Stimulated activated CD4-positive, alpha-beta T cell treated with anti-CD3 and anti-CD28 coated beads, Interleukin-1b, Interleukin-23, amount 100 ng/mL, for 24 hours (primary cell): ENCODE measurements at regions not wholly inside any gene's neighbourhood (a gene's known extent, or its start where the extent isn't known, plus 50 kb on each side); places are given as distances from the start of the nearest gene placed in this dataset.
"Not testable (repeated sequence)": the region's sequence is repeated elsewhere in the genome, so short reads cannot be mapped to it uniquely, and the experiment has no call there.

Experiments
- DNase-seq, 4 experiments: peaks; one replicate each; pipeline ENCODE4 v3.0.0-alpha.2; 2020; ENCODE audit warnings: low read depth in 4 of 4, low spot score in 1 of 4

DNA sequence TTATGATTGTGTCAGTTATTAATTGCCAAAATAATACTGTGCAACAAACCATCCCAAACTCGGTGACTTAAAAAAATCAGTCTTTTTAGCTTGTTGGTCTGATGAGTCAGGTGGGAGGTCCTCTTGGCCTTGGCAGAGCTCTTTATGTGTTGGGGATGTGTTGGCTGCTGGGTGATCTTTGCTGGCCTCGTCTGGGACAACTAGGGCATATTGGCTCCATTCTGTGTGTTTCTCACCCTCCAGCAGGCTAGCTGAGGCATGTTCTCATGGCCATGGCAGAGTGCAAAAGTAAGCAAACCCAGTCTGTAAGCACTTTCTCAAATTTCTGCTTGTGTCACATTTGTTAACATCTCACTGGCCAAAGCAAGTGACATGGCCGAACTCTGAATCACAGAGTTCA lies 251.6 kb downstream of the RPLP1 start:
- DNase-seq: no peak

DNA sequence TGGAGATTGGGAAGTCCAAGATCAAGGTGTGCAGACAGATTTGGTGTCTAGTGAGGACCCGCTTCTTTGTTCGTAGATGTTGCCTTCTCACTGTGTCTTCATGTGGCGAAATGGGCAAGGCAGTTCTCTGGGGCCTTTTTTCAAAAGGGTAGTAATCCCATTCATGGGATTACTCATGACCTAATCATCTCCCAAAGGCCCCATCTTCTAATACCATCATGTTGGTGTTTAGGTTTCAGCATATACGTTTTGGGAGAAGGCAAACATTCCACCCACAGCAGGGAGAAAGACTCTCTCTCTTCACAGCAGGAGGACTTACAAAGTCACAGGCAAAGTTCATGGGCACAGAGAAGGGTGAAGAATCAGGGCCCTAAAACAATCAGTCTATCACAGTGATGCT lies 252.1 kb downstream of the RPLP1 start:
- DNase-seq: no peak

- DNase-seq: no peak
Observed at GRCh38 chr15:69706353-69707097, 253.9 kb downstream of the RPLP1 start.

GRCh38 chr15:69707241-69707640 lies 254.6 kb downstream of the RPLP1 start:
- not testable (repeated sequence) for DNase-seq

- DNase-seq: not testable (repeated sequence)
Observed at GRCh38 chr15:69708436-69709122, 256.0 kb downstream of the RPLP1 start.

DNA sequence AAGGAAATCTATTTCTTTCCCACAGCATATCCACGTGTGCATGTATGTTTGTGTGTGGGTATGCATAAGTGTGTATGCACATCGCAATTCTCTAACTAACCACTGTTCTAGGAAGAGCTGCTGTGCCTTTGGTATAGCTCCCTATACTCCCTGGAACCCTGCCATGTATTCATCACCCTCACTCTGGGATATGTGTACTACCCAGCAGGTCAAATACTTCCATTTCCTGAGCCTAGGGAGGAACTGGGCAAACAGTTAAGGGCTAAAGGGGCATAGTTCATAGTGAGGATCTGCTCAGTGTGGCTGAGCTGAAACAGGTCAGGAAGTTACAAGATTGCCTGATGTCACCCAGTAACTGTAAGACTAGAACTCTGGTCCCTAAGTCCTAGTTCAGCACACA lies 260.4 kb downstream of the RPLP1 start:
- DNase-seq: no peak

DNA sequence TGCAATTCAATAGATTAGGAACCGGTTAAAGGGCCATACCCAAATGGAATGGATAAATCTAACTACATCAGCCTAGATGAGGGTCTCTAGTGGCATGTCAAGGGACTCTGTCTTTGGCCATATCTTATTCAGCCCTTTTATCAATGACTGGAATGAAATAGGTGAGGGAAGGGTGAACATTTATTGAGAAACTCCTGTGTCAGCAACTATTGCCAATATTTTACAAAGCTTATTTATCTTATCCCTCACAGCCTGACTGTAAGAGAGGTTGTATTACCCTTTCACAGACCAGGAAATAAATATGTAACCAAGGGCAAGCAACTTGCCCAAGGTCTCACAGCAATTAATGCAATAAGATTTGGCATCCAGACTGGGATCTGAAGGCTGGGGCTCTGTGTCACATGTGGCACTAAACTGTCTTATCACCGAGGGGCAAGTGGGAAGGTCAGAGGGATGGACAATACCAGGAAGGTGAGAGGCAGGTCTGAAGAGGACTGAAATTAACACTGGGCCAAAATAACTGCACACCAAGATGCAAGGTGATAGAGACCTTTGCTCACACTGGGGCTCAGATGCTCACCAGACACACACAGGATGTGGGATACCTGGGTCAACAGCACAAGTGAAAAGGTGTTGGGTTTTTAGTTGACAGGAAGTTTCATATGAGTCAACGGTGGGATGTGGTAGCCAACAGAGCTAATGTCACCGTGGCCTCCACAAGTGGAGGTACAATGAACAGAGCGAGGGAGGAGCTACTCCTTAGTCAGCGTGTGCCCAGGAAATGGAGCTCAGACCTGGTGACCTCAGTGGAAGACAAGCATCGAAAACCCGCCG lies 261.3 kb downstream of the RPLP1 start:
- peak; percentile 15 to 61 (median 24) for DNase-seq

DNA sequence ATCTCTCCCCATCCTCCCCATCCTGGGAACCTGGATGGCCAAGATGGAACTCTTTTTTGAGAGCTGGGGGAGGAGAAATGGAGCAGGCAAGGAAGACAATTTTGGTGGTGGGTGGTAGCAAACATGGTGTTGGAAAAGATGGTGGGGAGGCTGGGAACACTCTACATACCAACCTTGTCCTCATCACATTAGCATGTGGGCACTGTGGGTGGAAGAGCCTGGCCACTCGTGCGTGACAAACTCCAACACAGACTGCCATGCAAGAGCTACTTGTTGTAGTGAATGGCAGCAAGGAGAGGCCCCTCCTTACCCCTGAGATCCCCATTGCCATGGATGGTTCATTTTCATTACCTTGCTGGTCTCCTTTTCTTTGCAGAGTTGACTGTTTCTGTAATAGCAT lies 262.6 kb downstream of the RPLP1 start:
- DNase-seq: no peak

DNA sequence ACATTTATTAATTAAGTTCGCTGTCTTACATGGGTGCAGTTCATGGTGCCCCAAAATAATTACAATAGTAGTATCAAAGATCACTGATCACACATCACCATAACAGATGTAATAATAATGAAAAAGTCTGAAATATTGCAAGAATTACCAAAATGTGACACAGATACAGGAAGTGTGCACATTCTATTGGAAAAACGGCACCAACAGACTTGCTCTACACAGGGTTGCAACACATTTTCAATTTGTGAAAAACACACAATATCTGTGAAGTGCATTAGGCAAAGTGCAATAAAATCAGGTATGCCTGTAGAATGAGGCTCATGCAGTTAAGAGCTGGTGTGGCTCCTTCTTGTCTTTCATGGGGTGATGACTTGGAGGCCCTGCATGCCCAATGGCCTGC lies 265.8 kb downstream of the RPLP1 start:
- no peak for DNase-seq

DNA sequence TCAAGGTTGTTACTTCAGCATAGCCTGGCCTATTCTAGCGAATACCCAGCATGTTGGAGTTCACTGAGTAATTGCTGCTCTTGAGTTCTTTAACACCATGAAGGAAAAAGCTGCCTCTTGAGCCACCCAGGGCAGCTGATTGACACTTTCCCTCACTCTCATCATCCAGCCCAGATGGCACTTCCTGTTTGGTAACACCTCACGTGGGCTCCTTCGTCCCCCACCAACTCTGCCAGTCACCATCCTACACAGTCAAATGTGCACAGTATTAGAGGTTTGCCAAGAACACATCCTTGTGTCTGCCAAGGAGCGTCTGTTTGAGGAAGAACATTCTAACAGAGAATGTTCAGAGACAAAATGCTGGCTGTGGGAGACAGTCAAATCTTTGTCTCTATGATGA lies 266.3 kb downstream of the RPLP1 start:
- DNase-seq: no peak

DNA sequence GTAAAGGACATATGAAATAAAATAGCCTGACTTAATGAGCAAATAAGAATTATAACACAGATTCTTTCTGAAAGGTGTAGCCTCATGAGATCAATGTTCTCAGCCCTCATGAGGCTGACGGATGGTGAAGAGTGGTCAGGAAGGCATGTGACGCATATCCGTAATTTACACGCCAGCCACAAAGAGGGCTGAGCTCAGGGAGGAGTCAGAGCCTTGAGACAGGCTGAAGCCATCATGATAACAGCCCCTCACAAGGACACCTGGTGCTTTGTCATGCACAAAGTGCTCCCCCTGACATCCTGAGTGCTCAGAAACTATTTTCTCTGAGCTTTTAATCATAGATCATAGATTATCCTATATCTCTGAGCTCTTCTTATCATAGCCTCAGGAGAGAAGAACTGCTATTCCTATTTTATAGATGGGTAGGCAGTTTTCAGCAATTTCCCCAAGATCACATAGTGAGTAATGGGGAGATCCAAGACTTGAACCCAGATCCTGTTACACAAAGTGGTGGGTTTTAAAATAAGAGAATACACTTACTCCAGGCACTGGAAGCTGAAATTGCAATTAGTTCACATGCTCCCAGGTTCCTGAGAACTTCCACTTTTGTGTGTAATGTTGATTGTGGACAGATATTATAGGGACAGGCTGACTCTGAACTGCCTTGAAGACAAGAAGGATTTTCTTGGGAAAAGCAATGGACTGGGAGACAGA lies 267.1 kb downstream of the RPLP1 start:
- DNase-seq: peak; percentile 15 to 34 (median 20)

- DNase-seq: no peak
Observed at GRCh38 chr15:69720536-69720935, 267.9 kb downstream of the RPLP1 start.

GRCh38 chr15:69722924-69723323 lies 270.3 kb downstream of the RPLP1 start:
- no peak for DNase-seq

DNA sequence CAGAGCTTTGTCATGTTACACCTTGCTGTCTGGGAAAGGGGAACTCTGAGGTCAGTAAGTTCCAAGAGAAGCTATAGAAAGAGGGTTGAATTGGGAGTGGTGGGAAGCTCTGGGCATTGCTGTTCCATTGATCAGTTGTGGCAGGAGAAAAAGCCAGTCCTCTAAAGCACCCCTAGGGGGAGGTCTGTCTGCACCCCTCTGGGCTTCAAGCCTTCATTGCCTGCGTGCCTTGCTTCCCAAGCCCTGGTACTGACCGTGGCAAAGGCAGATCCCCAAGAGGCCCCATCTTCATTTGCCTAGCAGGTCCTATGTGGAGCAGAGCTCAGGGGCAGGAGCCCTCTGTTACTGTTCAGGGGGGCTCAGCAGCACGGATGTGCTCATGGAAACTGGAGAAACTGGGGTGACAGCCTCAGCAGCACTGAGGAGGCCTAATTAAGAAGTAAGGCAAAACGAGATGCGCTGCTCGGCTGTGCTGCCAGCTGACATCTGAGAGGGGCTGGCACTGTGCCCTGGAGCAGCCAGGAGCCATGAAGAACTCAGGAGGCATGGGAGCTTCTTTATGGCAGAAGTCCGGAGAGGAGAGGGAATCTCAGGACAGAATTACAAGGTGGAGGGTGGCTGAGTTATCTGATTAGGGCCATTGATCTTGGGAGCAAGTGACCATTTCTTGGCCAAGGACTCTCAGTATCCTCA lies 270.9 kb downstream of the RPLP1 start:
- no peak for DNase-seq

GRCh38 chr15:69724333-69724732 lies 271.7 kb downstream of the RPLP1 start:
- no peak for DNase-seq

- DNase-seq: no peak
Observed at GRCh38 chr15:69725275-69725674, 272.7 kb downstream of the RPLP1 start.

DNA sequence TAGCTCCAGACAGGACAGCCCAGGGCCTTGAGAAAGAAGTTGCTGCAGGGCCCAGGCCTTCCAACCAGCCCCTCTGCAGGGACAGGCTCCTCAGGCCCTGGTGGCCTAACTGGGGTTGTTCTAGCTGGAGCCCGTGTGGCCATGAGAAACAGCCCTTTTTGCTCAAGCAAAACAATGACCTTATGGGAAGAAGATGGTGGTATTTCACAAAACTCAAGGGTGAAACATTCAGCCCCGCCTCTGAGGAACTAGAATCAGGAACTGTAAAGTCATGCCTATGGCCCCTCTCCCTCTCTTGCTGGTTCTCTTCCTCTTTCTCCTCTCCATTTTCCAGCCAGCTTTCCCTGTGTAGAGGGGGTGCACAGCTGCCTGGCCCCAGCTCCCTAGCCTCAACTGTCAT lies 273.3 kb downstream of the RPLP1 start:
- no peak for DNase-seq

DNA sequence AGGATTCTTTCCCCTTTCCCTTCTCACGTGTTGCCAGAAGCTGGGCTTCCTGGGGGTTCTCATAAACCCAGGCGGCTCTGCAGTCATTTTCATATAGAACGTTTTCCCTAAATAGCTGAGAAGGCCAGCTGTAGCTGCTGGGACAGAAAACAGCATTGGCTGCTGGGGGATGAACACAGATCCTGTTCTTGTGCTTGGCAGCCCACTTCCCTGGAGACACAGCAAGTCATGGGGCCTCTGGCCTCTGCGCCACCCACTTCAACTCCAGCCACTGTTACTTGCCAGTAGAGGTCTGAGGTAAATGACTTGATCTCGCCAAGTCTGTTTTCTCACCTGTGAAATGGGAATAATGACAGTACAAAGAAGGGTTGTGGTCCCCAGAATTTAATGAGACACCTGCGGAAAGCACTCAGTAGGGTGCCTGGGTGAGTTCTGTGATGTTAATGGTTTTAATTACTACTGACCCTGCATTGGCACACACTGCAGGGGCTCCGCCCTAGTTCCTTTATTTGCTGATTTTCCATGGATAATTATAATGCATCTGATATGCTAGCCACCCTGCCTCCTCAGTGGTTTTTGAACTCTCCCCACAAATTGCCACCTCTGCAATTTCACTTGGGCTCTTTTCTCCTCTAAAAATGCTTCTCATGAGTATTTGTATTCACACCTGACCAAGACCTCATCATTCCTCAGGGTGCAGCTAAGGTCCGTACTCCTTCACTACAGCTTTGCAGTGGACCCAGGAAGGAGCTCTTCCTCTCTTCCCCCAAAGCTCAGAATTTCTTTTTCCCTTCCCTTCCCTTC lies 274.7 kb downstream of the RPLP1 start:
- no peak for DNase-seq

DNA sequence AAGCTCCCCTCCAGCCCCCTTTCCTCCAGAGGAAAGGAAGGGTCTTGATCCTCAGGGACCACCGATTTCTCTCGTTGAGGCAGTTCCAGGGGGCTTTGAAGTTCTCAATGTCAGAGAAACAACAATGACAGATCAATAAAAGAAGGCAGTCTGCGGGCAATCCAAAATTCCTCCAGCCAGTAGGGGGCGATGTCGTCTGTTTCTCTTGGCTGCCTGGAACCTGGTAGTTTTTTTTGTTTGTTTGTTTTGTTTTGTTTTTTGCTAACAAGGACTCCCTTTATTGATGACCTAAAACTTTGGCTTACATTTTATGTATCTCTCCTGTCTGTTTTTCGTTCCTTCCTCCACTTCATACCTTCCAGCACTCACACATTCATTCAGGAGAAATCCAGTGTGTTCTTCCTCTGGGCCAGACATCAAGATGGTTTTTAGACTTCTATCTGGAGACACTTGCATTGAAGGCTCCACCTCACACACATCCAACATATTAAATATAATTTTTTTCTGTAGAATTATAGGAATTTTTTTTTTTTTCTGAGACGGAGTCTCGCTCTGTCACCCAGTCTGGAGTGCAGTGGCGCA lies 276.6 kb downstream of the RPLP1 start:
- peak; percentile 51 to 80 (median 58) for DNase-seq
